ENCODE measurements at regions not wholly inside any gene's neighbourhood (a gene's known extent, or its start where the extent isn't known, plus 50 kb on each side); places are given as distances from the start of the nearest gene placed in this dataset.
"Not testable (repeated sequence)": the region's sequence is repeated elsewhere in the genome, so short reads cannot be mapped to it uniquely, and the experiment has no call there.

DNA sequence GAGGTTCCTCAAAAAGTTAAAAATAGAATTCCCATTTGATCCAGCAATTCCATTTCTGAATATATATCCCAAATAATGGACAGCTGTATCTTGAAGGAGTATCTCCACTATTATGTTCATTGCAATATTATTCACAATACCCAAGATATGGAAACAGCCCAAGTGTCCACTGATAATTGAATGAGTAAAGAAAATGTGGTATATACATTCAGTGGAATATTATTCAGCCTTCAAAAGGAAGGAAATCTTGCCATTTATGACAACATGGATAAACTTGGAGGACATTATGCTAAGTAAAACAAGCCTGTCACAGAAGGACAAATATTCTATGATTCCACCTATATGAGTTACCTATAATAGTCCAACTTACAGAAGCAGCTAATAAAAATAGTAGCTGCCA, 979.0 kb downstream of the SLC6A15 start:
- DNase-seq (ENCODE audit: low read depth) = no peak

DNA sequence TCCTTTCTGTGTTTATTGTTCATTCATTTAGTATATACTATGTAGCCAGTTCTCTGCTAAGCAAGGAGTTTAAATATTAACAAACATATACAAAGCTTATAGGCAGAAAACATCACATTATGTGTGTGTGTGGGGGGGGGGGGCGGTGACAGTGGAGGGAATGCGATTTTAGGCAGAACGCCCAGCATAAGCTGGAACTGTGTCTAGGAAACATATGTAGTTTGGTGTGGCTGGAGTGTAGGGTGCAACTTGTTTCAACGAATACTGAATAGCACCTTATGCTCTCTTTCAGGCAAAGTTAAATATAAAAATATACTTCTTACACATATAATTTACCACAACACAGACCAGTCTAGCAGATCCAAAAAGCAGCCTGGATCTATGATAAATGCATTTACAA, 980.6 kb downstream of the SLC6A15 start:
- no peak for DNase-seq (ENCODE audit: low read depth)

DNA sequence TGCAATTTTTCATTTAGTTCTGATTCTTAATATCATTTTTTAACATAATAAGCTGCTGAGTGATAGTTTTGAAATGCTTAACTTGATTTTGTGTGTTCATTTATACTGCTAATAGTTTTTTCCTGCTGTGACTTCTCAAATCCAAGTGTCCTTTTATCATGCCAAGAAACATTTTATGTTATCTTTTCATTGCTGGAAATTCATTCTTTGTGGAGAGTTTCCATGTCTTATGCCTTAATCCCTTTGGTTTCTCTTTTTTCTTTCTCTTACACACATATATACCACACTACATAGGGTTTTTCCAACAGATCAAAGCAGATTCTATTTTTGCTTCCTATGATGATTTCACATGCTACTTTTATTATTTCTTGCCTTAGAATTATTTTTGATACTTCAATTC, 981.1 kb downstream of the SLC6A15 start:
- DNase-seq (ENCODE audit: low read depth) = no peak

DNA sequence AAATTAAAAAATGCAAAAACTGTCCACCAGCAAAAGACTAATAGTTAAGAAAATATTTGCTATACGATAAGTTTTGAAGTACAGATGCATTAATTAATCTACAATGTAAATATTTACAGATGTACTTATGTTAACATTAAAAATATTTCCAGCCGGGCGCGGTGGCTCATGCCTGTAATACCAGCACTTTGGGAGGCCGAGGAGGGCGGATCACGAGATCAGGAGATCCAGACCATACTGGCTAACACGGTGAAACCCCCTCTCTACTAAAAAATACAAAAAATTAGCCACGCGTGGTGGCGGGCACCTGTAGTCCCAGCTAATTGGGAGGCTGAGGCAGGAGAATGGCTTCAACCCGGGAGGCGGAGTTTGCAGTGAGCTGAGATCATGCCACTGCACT, 982.8 kb downstream of the SLC6A15 start:
- DNase-seq (ENCODE audit: low read depth) = not testable (repeated sequence)

DNA sequence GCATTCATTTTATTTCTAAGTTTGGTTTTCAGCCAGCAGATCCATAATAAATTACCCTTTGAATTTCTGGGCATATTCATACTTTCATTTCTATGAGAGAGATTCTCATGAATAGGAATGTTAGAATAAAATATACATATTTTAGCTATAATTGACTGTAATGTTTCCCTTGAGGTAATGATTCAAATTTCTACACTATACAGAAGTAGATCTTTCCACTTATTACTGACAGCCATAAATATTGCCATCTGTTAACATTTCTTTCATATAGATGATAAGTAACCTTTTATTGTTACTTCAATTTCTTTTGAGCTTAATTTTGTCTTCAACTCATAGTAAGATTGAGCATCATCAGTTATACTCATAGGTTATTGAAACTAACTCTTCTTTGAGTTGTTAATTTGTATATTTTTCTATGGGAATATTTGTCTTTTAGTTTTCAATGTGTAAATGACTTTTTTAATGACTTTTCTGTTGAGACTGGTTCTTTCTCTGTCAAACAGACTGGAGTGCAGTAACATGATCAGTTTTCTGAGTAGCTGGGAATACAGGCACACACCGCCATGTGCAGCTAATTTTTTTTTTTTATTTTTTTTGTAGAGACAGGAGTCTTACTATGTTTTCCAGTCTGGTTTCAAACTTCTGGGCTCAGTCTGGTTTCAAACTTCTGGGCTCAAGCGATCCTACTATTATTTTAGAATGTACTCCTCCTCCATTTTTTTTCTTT, 991.6 kb downstream of the SLC6A15 start:
- no peak for DNase-seq (ENCODE audit: low read depth)

DNA sequence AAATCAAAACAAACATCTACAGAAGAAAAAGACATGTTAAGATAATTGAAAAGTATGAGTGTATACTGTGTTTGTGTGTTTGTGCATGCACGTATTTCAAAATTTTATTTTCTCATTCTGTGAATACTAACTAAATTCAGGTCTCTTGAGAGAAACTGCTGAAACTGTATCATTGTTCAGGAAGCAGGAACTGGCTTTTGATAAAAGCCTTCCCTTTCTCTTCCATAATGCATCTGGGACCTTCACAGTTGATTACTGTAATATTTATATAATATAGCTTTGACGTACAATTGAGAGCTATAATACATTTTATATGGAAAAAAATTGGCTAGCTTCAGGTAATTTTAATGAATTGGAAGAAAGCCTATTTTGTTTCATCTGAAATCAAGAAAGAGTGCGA, 993.5 kb downstream of the SLC6A15 start:
- DNase-seq (ENCODE audit: low read depth) = no peak

DNA sequence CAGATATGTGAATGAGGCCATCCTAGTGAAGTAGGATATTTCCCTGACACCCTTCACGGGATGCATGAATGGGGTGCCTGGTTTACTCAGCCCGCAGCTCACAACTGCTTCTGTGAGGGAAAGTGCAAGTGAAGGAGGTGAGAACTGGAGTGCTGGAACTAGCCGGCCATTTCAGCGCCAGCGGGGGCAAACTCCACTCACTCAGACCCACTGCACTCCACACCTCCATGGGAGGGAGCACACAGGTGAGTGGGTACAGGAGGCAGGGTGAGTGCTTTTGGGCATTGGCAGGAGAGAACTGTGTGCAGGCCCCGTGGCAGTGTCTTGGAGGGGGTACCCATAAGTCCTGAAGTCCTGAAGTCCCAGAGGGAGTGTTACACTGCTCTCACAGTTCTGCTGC, 1008.4 kb downstream of the SLC6A15 start:
- no peak for DNase-seq (ENCODE audit: low read depth)

DNA sequence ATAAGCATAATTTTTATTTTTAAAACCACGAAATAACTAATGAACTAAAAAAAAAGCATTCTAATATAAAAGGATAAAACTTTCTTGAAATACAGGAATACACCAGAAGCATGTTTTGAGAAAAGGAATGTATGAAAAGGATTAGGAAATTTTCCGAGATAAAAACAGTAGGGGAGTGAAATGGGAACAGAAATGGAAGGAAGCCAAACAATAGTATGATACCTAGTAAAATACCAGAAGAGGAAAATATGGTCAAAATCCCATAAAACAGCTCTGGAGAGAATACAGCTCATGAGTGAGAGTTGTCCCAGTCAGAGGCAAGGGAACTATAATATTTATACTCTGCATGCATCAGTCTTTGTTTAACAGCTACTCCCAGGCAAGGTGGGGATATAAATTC, 1016.2 kb downstream of the SLC6A15 start:
- DNase-seq (ENCODE audit: low read depth) = no peak

DNA sequence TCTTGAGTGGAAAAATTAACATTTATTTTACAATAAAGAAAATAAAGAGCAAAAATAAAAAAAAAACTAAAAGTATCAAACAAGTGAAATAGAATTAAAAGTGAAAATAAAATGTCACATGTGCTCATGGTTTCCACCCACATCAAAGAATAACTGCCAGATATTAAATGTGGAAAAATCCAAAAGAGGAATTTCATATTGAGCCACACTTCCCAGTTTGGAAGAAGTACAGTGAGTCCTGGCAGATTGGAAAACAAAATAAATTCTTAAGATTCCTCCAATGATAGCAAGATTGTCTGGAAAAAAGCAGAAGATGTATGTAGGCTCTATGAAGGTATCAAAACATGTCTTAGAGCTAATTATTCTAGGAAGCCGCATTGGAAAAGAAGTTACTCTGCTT, 1019.5 kb downstream of the SLC6A15 start:
- no peak for DNase-seq (ENCODE audit: low read depth)

DNA sequence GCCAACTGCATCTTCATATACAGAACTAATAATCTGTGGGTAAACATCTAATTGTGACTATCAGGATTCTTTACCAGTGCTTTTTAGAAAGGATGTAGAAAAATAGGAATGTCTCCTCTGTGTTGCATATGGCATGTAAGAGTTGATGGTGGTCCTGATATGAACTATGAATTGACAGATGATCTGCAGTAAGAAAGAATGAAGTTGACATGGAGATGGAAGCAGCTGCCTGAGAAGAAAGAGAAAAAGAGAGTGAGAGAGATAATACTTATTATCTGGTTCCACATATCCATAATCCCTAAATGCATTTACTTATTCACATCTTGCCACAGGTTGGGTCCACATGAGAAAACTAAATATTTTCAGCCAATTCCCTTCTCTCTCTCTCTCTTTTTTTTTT, 1022.9 kb downstream of the SLC6A15 start:
- no peak for DNase-seq (ENCODE audit: low read depth)

DNA sequence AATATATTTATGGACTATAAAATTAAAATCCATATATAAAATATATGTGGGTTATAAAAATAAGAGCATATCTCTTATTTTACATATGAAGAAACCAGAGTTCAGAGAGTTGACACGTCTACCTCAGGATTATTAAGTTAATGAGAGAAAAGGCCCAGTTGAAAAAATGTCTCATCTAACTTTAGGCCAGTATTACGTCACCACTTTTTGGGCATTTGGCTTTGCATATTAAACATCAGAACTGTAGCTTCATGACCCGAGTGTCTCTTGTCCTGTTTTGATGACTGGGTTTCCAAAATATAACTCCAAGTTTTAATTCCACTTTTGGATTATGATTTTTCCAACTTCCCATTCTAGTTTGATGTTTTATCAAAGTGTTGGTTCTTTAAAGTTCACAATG, 1026.1 kb downstream of the SLC6A15 start:
- DNase-seq (ENCODE audit: low read depth) = no peak

DNA sequence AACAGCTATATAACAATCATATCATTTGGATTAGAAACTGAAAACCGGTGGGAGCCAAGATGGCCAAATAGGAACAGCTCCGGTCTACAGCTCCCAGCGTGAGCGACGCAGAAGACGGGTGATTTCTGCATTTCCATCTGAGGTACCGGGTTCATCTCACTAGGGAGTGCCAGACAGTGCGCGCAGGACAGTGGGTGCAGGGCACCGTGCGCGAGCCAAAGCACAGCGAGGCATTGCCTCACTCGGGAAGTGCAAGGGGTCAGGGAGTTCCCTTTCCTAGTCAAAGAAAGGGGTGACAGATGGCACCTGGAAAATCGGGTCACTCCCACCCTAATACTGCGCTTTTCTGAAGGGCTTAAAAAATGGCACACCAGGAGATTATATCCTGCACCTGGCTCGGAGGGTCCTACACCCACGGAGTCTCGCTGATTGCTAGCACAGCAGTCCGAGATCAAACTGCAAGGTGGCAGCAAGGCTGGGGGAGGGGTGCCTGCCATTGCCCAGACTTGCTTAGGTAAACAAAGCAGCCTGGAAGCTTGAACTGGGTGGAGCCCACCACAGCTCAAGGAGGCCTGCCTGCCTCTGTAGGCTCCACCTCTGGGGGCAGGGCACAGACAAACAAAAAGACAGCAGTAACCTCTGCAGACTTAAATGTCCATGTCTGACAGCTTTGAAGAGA, 1041.5 kb downstream of the SLC6A15 start:
- DNase-seq (ENCODE audit: low read depth) = not testable (repeated sequence)

DNA sequence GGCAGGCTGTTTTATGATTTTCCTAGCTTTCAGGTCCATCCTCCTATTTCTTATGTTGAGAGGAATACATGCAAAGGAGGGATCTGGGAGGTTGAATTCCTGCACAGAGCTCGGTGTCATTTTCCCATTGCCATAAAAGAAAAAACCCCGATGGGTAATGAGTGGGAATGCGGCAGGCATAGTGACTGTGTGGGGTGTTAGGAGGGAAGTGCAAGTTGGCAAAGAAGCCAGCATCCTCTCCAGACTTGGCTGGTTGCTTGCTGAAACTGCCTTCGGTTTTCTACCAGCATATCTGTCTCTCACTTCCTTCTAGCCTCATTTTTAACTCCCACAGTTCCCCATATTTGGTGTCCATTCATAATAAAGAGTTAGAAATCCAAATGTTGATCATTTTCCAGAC, 1046.1 kb downstream of the SLC6A15 start:
- DNase-seq (ENCODE audit: low read depth) = no peak

DNA sequence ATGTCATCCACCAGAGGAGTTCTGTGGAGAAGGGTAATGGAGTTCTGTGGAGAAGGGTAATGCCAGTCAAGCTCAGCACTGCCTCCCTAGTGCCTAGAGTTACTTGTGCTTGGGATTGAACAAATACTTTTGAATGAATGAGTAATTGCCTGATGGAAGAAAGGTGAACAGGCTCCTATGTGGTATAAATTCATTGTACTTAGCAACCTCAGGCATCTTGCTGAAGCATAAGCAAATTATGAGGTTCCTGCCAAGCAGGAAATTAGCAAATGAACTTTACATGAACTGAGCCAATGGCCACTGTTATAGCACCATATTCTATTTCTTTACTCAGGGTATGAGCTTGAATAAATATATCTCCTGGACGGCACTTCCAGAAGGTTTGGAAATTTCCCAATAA, 1047.2 kb downstream of the SLC6A15 start:
- no peak for DNase-seq (ENCODE audit: low read depth)

DNA sequence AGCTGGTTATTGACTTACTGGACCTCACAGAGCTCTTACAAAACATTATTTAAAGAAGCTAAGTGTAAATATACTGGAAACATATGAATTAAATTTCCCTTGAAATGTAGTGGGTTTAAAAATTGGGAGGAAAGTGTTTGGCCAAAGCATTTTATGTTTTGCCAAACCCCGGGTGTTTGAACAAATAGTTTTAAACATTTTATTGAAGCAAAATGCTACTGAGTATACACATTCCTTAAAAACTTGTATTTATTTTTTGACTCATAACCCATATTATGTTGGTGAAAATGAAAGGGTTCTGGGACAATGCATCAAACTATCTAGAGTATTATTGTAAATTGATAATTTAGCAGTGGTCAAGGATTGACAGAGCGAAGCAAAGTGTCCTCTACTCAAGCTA, 1048.5 kb downstream of the SLC6A15 start:
- DNase-seq (ENCODE audit: low read depth) = no peak

DNA sequence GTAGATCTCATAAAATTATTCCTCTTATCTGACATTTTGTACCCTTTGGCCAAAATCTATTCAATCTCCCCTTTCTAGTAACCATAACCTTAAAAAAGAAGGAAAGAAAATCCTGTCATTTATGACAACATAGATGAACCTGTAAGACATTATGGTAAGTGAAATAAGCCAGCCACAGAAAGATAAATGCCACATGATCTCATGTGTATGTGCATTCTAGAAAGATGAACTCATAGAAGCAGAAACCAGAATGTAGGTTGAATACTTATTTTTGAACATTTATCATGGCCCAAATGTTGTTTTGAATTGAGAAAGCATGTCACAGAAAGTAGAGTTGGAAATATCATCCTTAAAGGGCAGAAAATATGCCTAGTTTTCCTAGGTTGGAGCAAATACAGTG, 1053.6 kb downstream of the SLC6A15 start:
- DNase-seq (ENCODE audit: low read depth) = no peak

DNA sequence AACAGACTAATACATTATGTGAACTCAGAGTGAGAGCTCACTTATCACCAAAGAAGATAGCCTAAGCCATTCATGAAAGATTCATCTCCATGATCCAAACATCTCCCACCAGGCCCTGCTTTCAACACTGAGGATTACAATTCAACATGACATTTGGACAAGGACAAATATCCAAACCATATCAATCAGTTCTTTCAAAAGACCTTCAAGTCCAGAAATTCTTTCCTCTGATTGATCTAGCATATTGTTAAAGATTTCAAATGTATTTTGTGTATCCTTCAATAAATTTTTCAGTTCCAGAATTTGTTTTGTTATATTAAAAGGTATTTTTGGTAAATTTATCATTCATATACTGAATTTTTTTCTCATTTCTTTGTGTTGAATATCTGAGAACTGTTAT, 1055.8 kb downstream of the SLC6A15 start:
- DNase-seq (ENCODE audit: low read depth) = no peak

DNA sequence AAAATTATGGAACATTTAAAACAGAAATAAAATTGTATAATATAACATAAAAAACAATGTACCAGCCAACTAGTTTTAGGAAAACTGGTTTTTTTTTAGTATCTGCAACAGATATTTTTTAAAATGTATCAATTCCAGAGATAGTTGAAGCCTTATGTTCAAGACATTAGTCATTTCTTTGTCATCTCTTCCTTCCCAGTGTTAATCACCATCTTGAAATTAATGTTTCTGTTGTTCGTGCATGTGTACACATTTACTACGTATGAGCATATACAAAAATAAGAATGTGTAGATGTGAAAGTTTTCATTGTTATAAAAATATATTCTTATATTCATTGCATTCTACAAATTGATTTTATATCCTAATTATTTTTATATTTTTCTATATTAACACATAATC, 1062.1 kb downstream of the SLC6A15 start:
- no peak for DNase-seq (ENCODE audit: low read depth)

DNA sequence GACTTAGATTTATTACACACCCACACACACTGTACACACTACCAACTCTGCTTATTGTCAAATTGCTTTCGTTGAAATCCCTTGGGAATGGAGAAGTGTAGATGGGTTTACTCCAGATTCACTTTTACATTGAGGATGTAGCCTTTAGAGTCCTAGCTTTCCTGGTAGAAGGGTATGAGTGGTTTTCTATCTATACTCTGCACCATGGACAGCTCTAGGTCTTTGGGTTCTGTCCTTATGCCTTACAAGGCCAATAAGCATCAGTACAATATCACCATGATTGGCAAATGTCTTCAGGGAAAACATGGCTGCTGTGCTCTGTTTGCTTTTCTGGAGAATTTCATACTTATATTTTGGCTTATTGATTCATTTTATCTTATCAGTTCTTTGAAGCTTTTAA, 1063.9 kb downstream of the SLC6A15 start:
- DNase-seq (ENCODE audit: low read depth) = no peak

DNA sequence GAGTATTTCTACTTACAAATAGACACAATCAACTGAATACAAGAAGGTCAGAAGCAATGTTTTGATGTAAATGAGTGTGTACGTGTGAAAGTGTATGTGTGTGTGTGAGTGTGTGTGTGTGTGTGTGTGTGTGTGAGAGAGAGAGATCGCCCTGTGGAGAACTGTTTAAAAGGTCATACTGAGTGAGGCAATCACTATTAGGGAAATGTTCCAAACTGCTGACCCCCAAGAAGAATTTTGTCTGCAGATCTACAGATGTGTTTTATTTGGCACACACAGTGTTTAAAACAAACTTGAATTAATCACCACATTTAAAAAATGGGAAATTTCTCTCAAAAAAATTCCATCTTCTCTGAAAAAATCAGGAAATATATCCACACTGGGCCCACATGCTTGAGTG, 1069.1 kb downstream of the SLC6A15 start:
- no peak for DNase-seq (ENCODE audit: low read depth)

DNA sequence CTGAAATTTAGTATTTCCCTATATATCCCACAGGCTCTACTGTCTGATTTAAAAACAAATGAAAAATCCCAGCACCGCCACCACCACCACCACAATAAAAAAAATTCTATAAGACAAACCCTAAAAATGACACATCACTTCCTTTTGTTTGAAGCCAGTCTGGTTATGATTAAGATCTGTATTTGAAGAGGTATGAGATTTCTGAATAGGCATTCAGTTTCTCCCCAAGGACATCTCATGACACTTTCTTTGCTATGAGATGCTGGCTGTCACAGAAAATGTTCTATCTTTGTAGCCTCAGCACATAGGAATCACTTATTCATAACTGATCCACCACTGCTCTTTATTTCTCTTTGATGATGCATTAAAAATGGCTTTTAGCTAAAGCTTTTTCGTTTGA, 1071.0 kb downstream of the SLC6A15 start:
- DNase-seq (ENCODE audit: low read depth) = no peak

DNA sequence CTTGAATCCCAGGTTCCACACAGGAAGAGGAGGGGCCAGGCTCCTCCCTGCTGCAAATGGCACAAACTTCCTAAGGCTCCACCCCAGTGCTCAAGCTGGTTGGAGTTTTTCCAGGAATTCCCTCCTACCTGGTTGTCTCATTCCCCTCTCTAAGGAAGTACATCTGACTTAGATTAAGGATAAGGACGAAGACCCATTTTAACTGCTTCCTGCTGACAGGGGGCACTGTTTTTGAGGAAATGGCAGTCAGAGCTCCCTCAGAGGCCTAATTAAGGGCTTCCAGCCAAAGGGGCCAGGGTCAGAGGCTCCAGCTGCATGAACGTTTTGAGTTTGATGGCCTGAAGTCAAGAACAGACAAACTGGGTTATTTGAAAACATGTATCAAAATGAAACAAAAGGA, 1084.7 kb downstream of the SLC6A15 start:
- DNase-seq (ENCODE audit: low read depth) = no peak

DNA sequence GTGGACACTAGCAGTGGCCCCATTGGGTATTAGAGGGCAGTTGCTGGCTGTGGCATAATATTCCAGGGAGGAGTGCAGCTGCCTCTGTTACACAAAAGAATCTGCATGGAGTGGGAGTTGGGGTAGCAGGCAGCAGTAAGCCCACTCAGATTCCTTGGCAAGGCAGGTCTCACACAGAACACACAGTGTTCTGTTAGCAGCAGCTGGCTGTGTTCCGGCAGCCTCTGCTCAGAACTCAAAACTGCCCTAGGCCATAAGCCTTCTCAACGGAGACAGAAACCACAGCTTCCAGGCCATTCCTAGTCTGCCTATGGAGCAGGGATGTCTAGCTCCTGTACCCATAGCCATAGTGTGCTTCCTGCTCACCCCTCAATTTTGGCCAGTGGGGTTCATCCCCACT, 1085.4 kb downstream of the SLC6A15 start:
- DNase-seq (ENCODE audit: low read depth) = peak; percentile 35

DNA sequence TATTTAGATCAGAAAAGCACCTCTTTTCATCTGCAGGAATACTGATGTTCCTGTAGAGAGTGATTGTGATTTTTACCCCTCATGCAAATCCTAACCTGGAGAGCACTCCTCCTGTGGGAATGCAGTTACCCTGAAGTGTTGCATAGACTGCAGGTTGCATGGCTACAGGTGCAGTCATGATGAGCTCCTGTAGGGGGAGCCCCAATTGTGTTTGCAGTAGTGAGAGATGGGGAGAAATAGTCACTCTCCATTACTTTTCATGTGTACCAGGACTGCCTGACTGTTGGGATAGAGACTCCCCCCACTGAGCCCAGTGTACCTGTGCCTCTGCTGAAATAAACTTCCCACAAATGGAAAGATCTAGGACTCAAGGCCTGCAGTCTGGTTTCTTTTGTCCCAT, 1086.5 kb downstream of the SLC6A15 start:
- no peak for DNase-seq (ENCODE audit: low read depth)

All from RPMI7951 (cell line).